Vagina (tissue), 2 donors: ENCODE measurements at regions not wholly inside any gene's neighbourhood (a gene's known extent, or its start where the extent isn't known, plus 50 kb on each side); places are given as distances from the start of the nearest gene placed in this dataset.

ENCODE experiments used
- POLR2A ChIP-seq, 2 donors: fragments of 450-650 bp; IDR thresholded peaks; one replicate each; pipeline ENCODE4 v1.6.1; 2017; ENCODE audit warnings: antibody characterized with exemption in 2 of 2, mild to moderate bottlenecking in 2 of 2, moderate library complexity in 2 of 2
- TF ChIP-seq, protein P1 (sequence below), 3 experiments: fragments of 450-650 bp in 2 of 3; fragments of 200-600 bp in 1 of 3; sonication (generic) in 1 of 3; IDR thresholded peaks; one replicate each; pipeline ENCODE4 v1.5.1; 2017 to 2019; ENCODE audit warnings: antibody characterized with exemption in 3 of 3, mild to moderate bottlenecking in 2 of 3, moderate library complexity in 2 of 3

GRCh38 chr13:62964522-62964921, 1548.9 kb upstream of the PCDH20 start:
- TF ChIP-seq, protein P1, sequence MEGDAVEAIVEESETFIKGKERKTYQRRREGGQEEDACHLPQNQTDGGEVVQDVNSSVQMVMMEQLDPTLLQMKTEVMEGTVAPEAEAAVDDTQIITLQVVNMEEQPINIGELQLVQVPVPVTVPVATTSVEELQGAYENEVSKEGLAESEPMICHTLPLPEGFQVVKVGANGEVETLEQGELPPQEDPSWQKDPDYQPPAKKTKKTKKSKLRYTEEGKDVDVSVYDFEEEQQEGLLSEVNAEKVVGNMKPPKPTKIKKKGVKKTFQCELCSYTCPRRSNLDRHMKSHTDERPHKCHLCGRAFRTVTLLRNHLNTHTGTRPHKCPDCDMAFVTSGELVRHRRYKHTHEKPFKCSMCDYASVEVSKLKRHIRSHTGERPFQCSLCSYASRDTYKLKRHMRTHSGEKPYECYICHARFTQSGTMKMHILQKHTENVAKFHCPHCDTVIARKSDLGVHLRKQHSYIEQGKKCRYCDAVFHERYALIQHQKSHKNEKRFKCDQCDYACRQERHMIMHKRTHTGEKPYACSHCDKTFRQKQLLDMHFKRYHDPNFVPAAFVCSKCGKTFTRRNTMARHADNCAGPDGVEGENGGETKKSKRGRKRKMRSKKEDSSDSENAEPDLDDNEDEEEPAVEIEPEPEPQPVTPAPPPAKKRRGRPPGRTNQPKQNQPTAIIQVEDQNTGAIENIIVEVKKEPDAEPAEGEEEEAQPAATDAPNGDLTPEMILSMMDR (IDR thresholded peaks at IDR 0.05): no peak
- no peak for TF ChIP-seq POLR2A (IDR thresholded peaks at IDR 0.05)
